HCT116 (cell line): ENCODE measurements at regions not wholly inside any gene's neighbourhood (a gene's known extent, or its start where the extent isn't known, plus 50 kb on each side); places are given as distances from the start of the nearest gene placed in this dataset.

ENCODE experiments used
- ATAC-seq: fragments of 200-7000 bp; cut with Tn5 transposase; 2 replicates; pipeline ENCODE4 v1.9.1; 2020; ENCODE audit warnings: mild to moderate bottlenecking, moderate library complexity
- BruUV-seq: library from RNA; stranded (reverse); fragments of 400-500 nt; replicated peaks from 2 replicates; lab custom pipeline; 2021; lab: Mats Ljungman, UMichigan
- CTCF ChIA-PET: fragments of 300-600 bp; sonication (Branson Sonifier 250); formaldehyde crosslinking; loops from one replicate; lab custom pipeline; 2021; ENCODE audit warnings: antibody characterized with exemption; lab: Charles Lee
- POLR2A ChIA-PET: fragments of 300-600, 350-600 bp; sonication (Branson Sonifier 250); formaldehyde crosslinking; loops from one replicate; lab custom pipeline; 2021; ENCODE audit warnings: antibody characterized with exemption; lab: Charles Lee
- RAD21 ChIA-PET, 2 experiments: fragments of 300-600 bp; sonication (Branson Sonifier 250); formaldehyde crosslinking; loops; one replicate each; lab custom pipeline; 2023; ENCODE audit warnings: low total read pairs in 2 of 2; ENCODE audit not compliant: uncharacterized antibody in 2 of 2, unreplicated experiment in 2 of 2, low non-redundant PET in 1 of 2; lab: Charles Lee
- DNase-seq: peaks from one replicate; pipeline ENCODE4 v3.0.0-alpha.2; 2010; ENCODE audit warnings: low read depth, low spot score
- H2AFZ ChIP-seq: fragments of 200-600 bp; shearing (Covaris generic), sonication (generic); 2 replicates; pipeline ENCODE4 v1.6.1; 2017; ENCODE audit warnings: low read depth, mixed run types, mixed read lengths, antibody characterized with exemption, low read length; ENCODE audit not compliant: poor library complexity, severe bottlenecking
- H3K27ac ChIP-seq: 2 replicates; pipeline ENCODE4 v1.5.1; 2012; ENCODE audit warnings: low read depth, low read length
- H3K27me3 ChIP-seq: fragments of 200-600 bp; sonication (generic); 2 replicates; pipeline ENCODE4 v1.6.1; 2016; ENCODE audit warnings: mixed run types, low read length, mixed read lengths; ENCODE audit not compliant: insufficient read depth
- H3K36me3 ChIP-seq, 2 experiments: fragments of 200-500 bp in 1 of 2; fragments of 200-600 bp in 1 of 2; sonication (Bioruptor generic) in 1 of 2; sonication (generic) in 1 of 2; 2 replicates each; pipeline versions ENCODE4 v1.5.1 to v1.6.1; 2014 to 2016; ENCODE audit warnings: low read length in 2 of 2, inconsistent platforms in 1 of 2, mixed read lengths in 1 of 2, mixed run types in 1 of 2; ENCODE audit not compliant: insufficient read depth in 2 of 2, control insufficient read depth in 1 of 2
- H3K4me1 ChIP-seq, 2 experiments: fragments of 200-600 bp in 1 of 2; sonication (generic) in 1 of 2; 2 replicates each; pipeline versions ENCODE4 v1.5.1 to v1.6.1; 2012 to 2017; ENCODE audit warnings: low read length in 2 of 2, inconsistent platforms in 1 of 2, mild to moderate bottlenecking in 1 of 2, mixed read lengths in 1 of 2, mixed run types in 1 of 2, moderate library complexity in 1 of 2; ENCODE audit not compliant: insufficient read depth in 2 of 2, control insufficient read depth in 1 of 2
- H3K4me2 ChIP-seq: fragments of 200-600 bp; sonication (generic); 2 replicates; pipeline ENCODE4 v1.6.1; 2017; ENCODE audit warnings: mixed run types, low read length, mixed read lengths
- H3K4me3 ChIP-seq, 2 experiments: fragments of 200-600 bp in 1 of 2; sonication (generic) in 1 of 2; replicated peaks in 1 of 2; 2 replicates each; pipeline ENCODE4 v1.5.1; 2011 to 2016; ENCODE audit warnings: low read length in 2 of 2, control low read depth in 1 of 2, low read depth in 1 of 2, mild to moderate bottlenecking in 1 of 2, mixed read lengths in 1 of 2, mixed run types in 1 of 2
- H3K79me2 ChIP-seq: fragments of 200-600 bp; sonication (generic); 2 replicates; pipeline ENCODE4 v1.6.1; 2017; ENCODE audit warnings: mild to moderate bottlenecking, mixed run types, low read length, moderate library complexity, mixed read lengths; ENCODE audit not compliant: insufficient read depth
- H3K9ac ChIP-seq: fragments of 200-600 bp; sonication (generic); 2 replicates; pipeline ENCODE4 v1.6.1; 2016; ENCODE audit warnings: low read length, mixed read lengths
- H3K9me2 ChIP-seq: fragments of 200-600 bp; sonication (generic), shearing (Covaris generic); 2 replicates; pipeline ENCODE4 v1.6.1; 2017; ENCODE audit warnings: mixed run types, mild to moderate bottlenecking, moderate library complexity; ENCODE audit not compliant: insufficient read depth
- H3K9me3 ChIP-seq, 2 experiments: fragments of 200-500 bp in 1 of 2; fragments of 200-600 bp in 1 of 2; sonication (Bioruptor generic) in 1 of 2; sonication (generic) in 1 of 2; 2 replicates each; pipeline ENCODE4 v1.6.1; 2014 to 2017; ENCODE audit warnings: low read length in 2 of 2, mixed read lengths in 2 of 2, inconsistent platforms in 1 of 2, low read depth in 1 of 2, mild to moderate bottlenecking in 1 of 2, mixed run types in 1 of 2, moderate library complexity in 1 of 2; ENCODE audit not compliant: control insufficient read depth in 1 of 2, insufficient read depth in 1 of 2
- H4K20me1 ChIP-seq: fragments of 200-600 bp; sonication (generic), shearing (Covaris generic); 2 replicates; pipeline ENCODE4 v1.6.1; 2017; ENCODE audit warnings: mixed run types, mild to moderate bottlenecking, moderate library complexity; ENCODE audit not compliant: insufficient read depth
- CBX3 ChIP-seq: IDR thresholded peaks from 2 replicates; pipeline ENCODE4 v1.6.1; 2012; ENCODE audit warnings: low read depth
- CEBPB ChIP-seq: IDR thresholded peaks from 2 replicates; pipeline ENCODE4 v1.6.1; 2012; ENCODE audit warnings: low read depth
- EGR1 ChIP-seq: IDR thresholded peaks from 2 replicates; pipeline ENCODE4 v1.6.1; 2012; ENCODE audit warnings: low read depth
- ELF1 ChIP-seq: IDR thresholded peaks from 2 replicates; pipeline ENCODE4 v1.6.1; 2012; ENCODE audit warnings: low read depth, borderline replicate concordance
- EZH2phosphoT487 ChIP-seq: fragments of 200-600 bp; IDR thresholded peaks from 2 replicates; pipeline ENCODE4 v1.6.1; 2018; ENCODE audit warnings: antibody characterized with exemption, borderline replicate concordance
- FOSL1 ChIP-seq: IDR thresholded peaks from 2 replicates; pipeline ENCODE4 v1.6.1; 2012; ENCODE audit warnings: low read depth
- JUND ChIP-seq: IDR thresholded peaks from 2 replicates; pipeline ENCODE4 v1.6.1; 2012
- POLR2A ChIP-seq: IDR thresholded peaks from 2 replicates; pipeline ENCODE4 v1.7.0; 2011; ENCODE audit warnings: borderline replicate concordance; ENCODE audit not compliant: insufficient read depth, insufficient read length; ENCODE audit errors: extremely low read depth
- POLR2AphosphoS5 ChIP-seq: IDR thresholded peaks from 2 replicates; pipeline ENCODE4 v1.6.1; 2011; ENCODE audit warnings: mild to moderate bottlenecking, low read depth, low read length, moderate library complexity
- RAD21 ChIP-seq: IDR thresholded peaks from 2 replicates; pipeline ENCODE4 v1.6.1; 2012; ENCODE audit warnings: low read depth, mild to moderate bottlenecking
- REST ChIP-seq: IDR thresholded peaks from 2 replicates; pipeline ENCODE4 v1.6.1; 2012; ENCODE audit warnings: low read depth
- SIN3A ChIP-seq: IDR thresholded peaks from 2 replicates; pipeline ENCODE4 v1.6.1; 2012; ENCODE audit warnings: low read depth
- SRF ChIP-seq: IDR thresholded peaks from 2 replicates; pipeline ENCODE4 v1.6.1; 2012; ENCODE audit warnings: low read depth
- TCF7L2 ChIP-seq: IDR thresholded peaks from 2 replicates; pipeline ENCODE4 v1.7.0; 2011; ENCODE audit warnings: borderline replicate concordance, inconsistent platforms; ENCODE audit not compliant: insufficient read depth, insufficient read length; ENCODE audit errors: extremely low read depth
- ZBTB33 ChIP-seq: IDR thresholded peaks from 2 replicates; pipeline ENCODE4 v1.6.1; 2011; ENCODE audit warnings: mild to moderate bottlenecking, low read length, moderate library complexity; ENCODE audit not compliant: insufficient replicate concordance; ENCODE audit errors: extremely low read depth
- ZFX ChIP-seq: fragments of 450-650 bp; IDR thresholded peaks from 2 replicates; pipeline ENCODE4 v1.6.1; 2017
- ZNF274 ChIP-seq: fragments of 200-500 bp; sonication (Bioruptor generic); IDR thresholded peaks from 2 replicates; pipeline ENCODE4 v1.6.1; 2014; ENCODE audit warnings: mild to moderate bottlenecking, low read depth, low read length, inconsistent platforms
- intact Hi-C: fragments of 100-400 bp; cut with micrococcal nuclease; formaldehyde crosslinking; loops from 2 replicates; pipeline ENCODE4 v1.10.0; 2022
- TF ChIP-seq, protein P1 (sequence below): IDR thresholded peaks from 2 replicates; pipeline ENCODE4 v1.6.1; 2012

GRCh38 chr3:36258421-36258820 is 121.9 kb upstream of the STAC start:
- no peaks in the 10 kb centered on the region for H3K9me3 ChIP-seq
- no TSS peak for BruUV-seq
- H3K9ac ChIP-seq, result no peak overlapping the region
- TF ChIP-seq RAD21 (no peak), ZFX (no peak)
- H2AFZ ChIP-seq, result no peak overlapping the region
- H3K36me3 ChIP-seq, result no peaks in the 10 kb centered on the region
- ATAC-seq (no peak), DNase-seq (no peak)
- no peaks in the 10 kb centered on the region for H3K79me2 ChIP-seq
- ChIA-PET POLR2A (no interaction called here), CTCF (no interaction called here), RAD21 (no interaction called here)
- H3K27ac ChIP-seq, result no peak overlapping the region
- no peak overlapping the region for H3K4me2 ChIP-seq
- intact Hi-C loops, result no loop called here
- no peaks in the 10 kb centered on the region for H3K4me1 ChIP-seq
- no peak overlapping the region for H3K4me3 ChIP-seq
- no peaks in the 10 kb centered on the region for H3K27me3 ChIP-seq
- no peaks in the 10 kb centered on the region for H4K20me1 ChIP-seq
- H3K9me2 ChIP-seq, result no peaks in the 10 kb centered on the region

DNA sequence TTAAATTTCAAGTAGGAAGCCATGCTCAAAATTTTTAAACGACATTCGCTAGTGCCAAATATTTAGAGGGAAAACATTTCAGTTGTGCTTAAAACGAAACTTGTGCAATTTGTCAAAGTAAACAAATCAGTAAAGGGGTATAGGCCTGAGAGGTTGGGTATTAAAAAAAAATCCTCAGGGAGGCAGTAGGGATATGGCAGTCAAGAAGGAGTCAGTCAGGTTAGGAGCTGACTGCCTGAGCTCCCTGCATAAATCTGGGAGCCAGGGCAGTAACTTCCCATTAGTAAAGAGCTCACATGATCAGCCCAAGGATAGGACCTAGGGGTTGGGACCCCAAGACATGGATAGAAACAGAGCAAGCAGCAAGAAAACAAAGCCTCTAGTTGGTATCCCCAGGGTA is 120.7 kb upstream of the STAC start:
- H3K9me2 ChIP-seq, result no peaks in the 10 kb centered on the region
- no TSS peak for BruUV-seq
- no peak for TF ChIP-seq CBX3
- no peak for TF ChIP-seq TCF7L2
- TF ChIP-seq POLR2A, result no peak
- TF ChIP-seq REST, result no peak
- no peak for TF ChIP-seq EZH2phosphoT487
- TF ChIP-seq EGR1, result no peak
- no peak for TF ChIP-seq ZNF274
- no peak for TF ChIP-seq CEBPB
- TF ChIP-seq SIN3A, result no peak
- TF ChIP-seq JUND, result no peak
- TF ChIP-seq ELF1, result no peak
- TF ChIP-seq POLR2AphosphoS5, result no peak
- TF ChIP-seq, protein P1, sequence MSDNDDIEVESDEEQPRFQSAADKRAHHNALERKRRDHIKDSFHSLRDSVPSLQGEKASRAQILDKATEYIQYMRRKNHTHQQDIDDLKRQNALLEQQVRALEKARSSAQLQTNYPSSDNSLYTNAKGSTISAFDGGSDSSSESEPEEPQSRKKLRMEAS, result no peak
- no peak for TF ChIP-seq FOSL1
- no peak for TF ChIP-seq SRF
- no peak for TF ChIP-seq ZBTB33
- TF ChIP-seq, all 23 proteins: peak for 0
- ChIA-PET POLR2A (no interaction called here), RAD21 (no interaction called here), CTCF (no interaction called here)
- no peak overlapping the region for H3K27ac ChIP-seq
- no peaks in the 10 kb centered on the region for H4K20me1 ChIP-seq
- no peak for DNase-seq
- H2AFZ ChIP-seq, result no peak overlapping the region
- intact Hi-C loops, result no loop called here
- H3K4me1 ChIP-seq, result no peaks in the 10 kb centered on the region
- no peaks in the 10 kb centered on the region for H3K9me3 ChIP-seq
- no peak for ATAC-seq
- H3K4me3 ChIP-seq, result no peak overlapping the region
- H3K79me2 ChIP-seq, result no peaks in the 10 kb centered on the region
- H3K9ac ChIP-seq, result no peak overlapping the region
- no peaks in the 10 kb centered on the region for H3K36me3 ChIP-seq
- no peak overlapping the region for H3K4me2 ChIP-seq
- no peaks in the 10 kb centered on the region for H3K27me3 ChIP-seq
